Activated CD4-positive, alpha-beta T cell treated with anti-CD3 and anti-CD28 coated beads, Interleukin-2, amount 10 ng/mL, durations not matched to agents 24 days and 14 days (primary cell): ENCODE measurements at regions not wholly inside any gene's neighbourhood (a gene's known extent, or its start where the extent isn't known, plus 50 kb on each side); places are given as distances from the start of the nearest gene placed in this dataset.
A peak's percentile ranks its signal among the peaks of the same experiment; 100 is the strongest.

ENCODE experiments used
- DNase-seq: peaks from one replicate; pipeline ENCODE4 v3.0.0; 2022
- H3K27ac Mint-ChIP-seq: one replicate; pipeline ENCODE4 v1.8.0; 2022; ENCODE audit warnings: mild to moderate bottlenecking, mixed read lengths
- H3K27me3 Mint-ChIP-seq: one replicate; pipeline ENCODE4 v1.8.0; 2022; ENCODE audit warnings: mixed read lengths
- H3K36me3 Mint-ChIP-seq: one replicate; pipeline ENCODE4 v1.8.0; 2022; ENCODE audit warnings: low read depth, mild to moderate bottlenecking, mixed read lengths
- H3K4me1 Mint-ChIP-seq: one replicate; pipeline ENCODE4 v1.8.0; 2021; ENCODE audit warnings: mixed read lengths
- H3K4me3 Mint-ChIP-seq: one replicate; pipeline ENCODE4 v1.8.0; 2022; ENCODE audit warnings: mild to moderate bottlenecking, moderate library complexity, mixed read lengths
- H3K9me3 Mint-ChIP-seq: one replicate; pipeline ENCODE4 v1.8.0; 2021; ENCODE audit warnings: mixed read lengths
- intact Hi-C: fragments of 100-400 bp; cut with micrococcal nuclease; formaldehyde crosslinking; loops from one replicate; pipeline ENCODE4 v1.15.1; 2023

- Mint-ChIP-seq H3K27me3 (peaks cover 10% of the 10 kb centered on the region), H3K27ac (no peak overlapping the region), H3K4me3 (no peak overlapping the region), H3K36me3 (no peaks in the 10 kb centered on the region), H3K4me1 (peaks cover 11% of the 10 kb centered on the region), H3K9me3 (peaks cover 12% of the 10 kb centered on the region)
- no peak for DNase-seq
- intact Hi-C loops = no loop called here
These were observed 222.7 kb downstream of the SPRY1 start for GRCh38 chr4:123619326-123619725.

GRCh38 chr4:123619895-123620294, 223.3 kb downstream of the SPRY1 start:
- H3K4me3 Mint-ChIP-seq = no peak overlapping the region
- intact Hi-C loops = no loop called here

GRCh38 chr4:123621072-123621705, 224.6 kb downstream of the SPRY1 start:
- H3K9me3 Mint-ChIP-seq = peaks cover 14% of the 10 kb centered on the region
- no peak overlapping the region for H3K27ac Mint-ChIP-seq
- H3K36me3 Mint-ChIP-seq = no peaks in the 10 kb centered on the region
- DNase-seq = no peak
- no peak overlapping the region for H3K4me3 Mint-ChIP-seq
- peaks cover 10% of the 10 kb centered on the region for H3K27me3 Mint-ChIP-seq
- H3K4me1 Mint-ChIP-seq = peaks cover 17% of the 10 kb centered on the region
- intact Hi-C loops = no loop called here

More at GRCh38 chr4:123619895-123620294, 223.3 kb downstream of the SPRY1 start:
- no peaks in the 10 kb centered on the region for H3K36me3 Mint-ChIP-seq
- no peak for DNase-seq
- H3K27me3 Mint-ChIP-seq = peaks cover 10% of the 10 kb centered on the region
- H3K9me3 Mint-ChIP-seq = peaks cover 12% of the 10 kb centered on the region
- no peak overlapping the region for H3K27ac Mint-ChIP-seq
- H3K4me1 Mint-ChIP-seq = peaks cover 12% of the 10 kb centered on the region

GRCh38 chr4:123622572-123622971, 226.0 kb downstream of the SPRY1 start:
- Mint-ChIP-seq H3K4me1 (peaks cover 8% of the 10 kb centered on the region), H3K4me3 (no peak overlapping the region), H3K36me3 (no peaks in the 10 kb centered on the region), H3K27me3 (peaks cover 10% of the 10 kb centered on the region), H3K27ac (no peak overlapping the region), H3K9me3 (peaks cover 14% of the 10 kb centered on the region)
- intact Hi-C loops = no loop called here
- DNase-seq = no peak

GRCh38 chr4:123623611-123624010, 227.0 kb downstream of the SPRY1 start:
- peaks cover 10% of the 10 kb centered on the region for H3K27me3 Mint-ChIP-seq
- intact Hi-C loops = no loop called here
- no peak overlapping the region for H3K27ac Mint-ChIP-seq
- peaks cover 8% of the 10 kb centered on the region for H3K4me1 Mint-ChIP-seq
- H3K9me3 Mint-ChIP-seq = peaks cover 11% of the 10 kb centered on the region
- H3K4me3 Mint-ChIP-seq = no peak overlapping the region
- H3K36me3 Mint-ChIP-seq = no peaks in the 10 kb centered on the region
- no peak for DNase-seq

- H3K27me3 Mint-ChIP-seq = peaks cover 7% of the 10 kb centered on the region
- H3K4me3 Mint-ChIP-seq = no peak overlapping the region
- peaks cover 8% of the 10 kb centered on the region for H3K4me1 Mint-ChIP-seq
- H3K36me3 Mint-ChIP-seq = no peaks in the 10 kb centered on the region
- DNase-seq = no peak
- H3K9me3 Mint-ChIP-seq = peaks cover 11% of the 10 kb centered on the region
- no peak overlapping the region for H3K27ac Mint-ChIP-seq
- intact Hi-C loops = no loop called here
These were observed 228.4 kb downstream of the SPRY1 start for GRCh38 chr4:123624959-123625358.

- H3K4me1 Mint-ChIP-seq = peaks cover 13% of the 10 kb centered on the region
- no peak for DNase-seq
- H3K27me3 Mint-ChIP-seq = peaks cover 9% of the 10 kb centered on the region
- H3K4me3 Mint-ChIP-seq = no peak overlapping the region
- H3K36me3 Mint-ChIP-seq = no peaks in the 10 kb centered on the region
- peaks cover 8% of the 10 kb centered on the region for H3K9me3 Mint-ChIP-seq
- H3K27ac Mint-ChIP-seq = no peak overlapping the region
- intact Hi-C loops = no loop called here
These were observed 231.7 kb downstream of the SPRY1 start for GRCh38 chr4:123628288-123628687.

GRCh38 chr4:123631786-123632692, 235.4 kb downstream of the SPRY1 start:
- intact Hi-C loops = no loop called here
- Mint-ChIP-seq H3K36me3 (no peaks in the 10 kb centered on the region), H3K27ac (no peak overlapping the region), H3K4me3 (no peak overlapping the region), H3K9me3 (peaks cover 13% of the 10 kb centered on the region), H3K4me1 (peaks cover 7% of the 10 kb centered on the region), H3K27me3 (peaks cover 17% of the 10 kb centered on the region)
- no peak for DNase-seq

GRCh38 chr4:123632693-123633030, 236.1 kb downstream of the SPRY1 start:
- peaks cover 17% of the 10 kb centered on the region for H3K9me3 Mint-ChIP-seq

GRCh38 chr4:123638834-123639233, 242.2 kb downstream of the SPRY1 start:
- H3K9me3 Mint-ChIP-seq = peaks cover 24% of the 10 kb centered on the region
- H3K27ac Mint-ChIP-seq = no peak overlapping the region
- no peak overlapping the region for H3K4me3 Mint-ChIP-seq
- no peaks in the 10 kb centered on the region for H3K36me3 Mint-ChIP-seq
- intact Hi-C loops = no loop called here
- peaks cover 4% of the 10 kb centered on the region for H3K4me1 Mint-ChIP-seq
- DNase-seq = no peak
- peaks cover 15% of the 10 kb centered on the region for H3K27me3 Mint-ChIP-seq

More at GRCh38 chr4:123632693-123633030, 236.1 kb downstream of the SPRY1 start:
- peaks cover 7% of the 10 kb centered on the region for H3K4me1 Mint-ChIP-seq
- peaks cover 17% of the 10 kb centered on the region for H3K27me3 Mint-ChIP-seq
- intact Hi-C loops = no loop called here
- no peak overlapping the region for H3K27ac Mint-ChIP-seq
- no peak for DNase-seq
- no peak overlapping the region for H3K4me3 Mint-ChIP-seq
- no peaks in the 10 kb centered on the region for H3K36me3 Mint-ChIP-seq

GRCh38 chr4:123640271-123640670, 243.7 kb downstream of the SPRY1 start:
- DNase-seq = no peak
- Mint-ChIP-seq H3K36me3 (peaks cover 1% of the 10 kb centered on the region), H3K4me3 (no peak overlapping the region), H3K27ac (peak overlapping the region; percentile 87), H3K27me3 (peaks cover 10% of the 10 kb centered on the region), H3K9me3 (peaks cover 24% of the 10 kb centered on the region), H3K4me1 (peaks cover 4% of the 10 kb centered on the region)
- intact Hi-C loops = loop anchor here (1.0 kb wide), 1 partner anchor 32 kb away; no protein-coding TSS in a partner anchor

- H3K4me1 Mint-ChIP-seq = peaks cover 4% of the 10 kb centered on the region
- peaks cover 1% of the 10 kb centered on the region for H3K36me3 Mint-ChIP-seq
- DNase-seq = no peak
- peaks cover 23% of the 10 kb centered on the region for H3K9me3 Mint-ChIP-seq
- no peak overlapping the region for H3K27ac Mint-ChIP-seq
- H3K4me3 Mint-ChIP-seq = no peak overlapping the region
- intact Hi-C loops = loop anchor here (1.0 kb wide), 1 partner anchor 31 kb away; no protein-coding TSS in a partner anchor
- peaks cover 10% of the 10 kb centered on the region for H3K27me3 Mint-ChIP-seq
These were observed 244.2 kb downstream of the SPRY1 start for GRCh38 chr4:123640824-123641223.

GRCh38 chr4:123643691-123644090, 247.1 kb downstream of the SPRY1 start:
- H3K27me3 Mint-ChIP-seq = peaks cover 7% of the 10 kb centered on the region
- no peak for DNase-seq
- no peak overlapping the region for H3K4me3 Mint-ChIP-seq
- peaks cover 4% of the 10 kb centered on the region for H3K4me1 Mint-ChIP-seq
- intact Hi-C loops = no loop called here
- no peak overlapping the region for H3K27ac Mint-ChIP-seq
- H3K36me3 Mint-ChIP-seq = peaks cover 1% of the 10 kb centered on the region
- H3K9me3 Mint-ChIP-seq = no peaks in the 10 kb centered on the region

- Mint-ChIP-seq H3K36me3 (no peaks in the 10 kb centered on the region), H3K27ac (no peak overlapping the region), H3K4me3 (no peak overlapping the region), H3K27me3 (peaks cover 4% of the 10 kb centered on the region), H3K4me1 (no peaks in the 10 kb centered on the region), H3K9me3 (peaks cover 2% of the 10 kb centered on the region)
- DNase-seq = no peak
- intact Hi-C loops = no loop called here
These were observed 252.7 kb downstream of the SPRY1 start for GRCh38 chr4:123649250-123649644.
